ENCODE measurements at regions not wholly inside any gene's neighbourhood (a gene's known extent, or its start where the extent isn't known, plus 50 kb on each side); places are given as distances from the start of the nearest gene placed in this dataset.

- TF ChIP-seq CTCF (IDR thresholded peaks at IDR 0.05) = no peak
- TF ChIP-seq POLR2A (IDR thresholded peaks at IDR 0.05) = no peak
Measured at GRCh38 chr15:77877869-77878577, 199.5 kb downstream of the TBC1D2B start.

All from heart left ventricle (tissue), 13 donors.